Ovary (tissue), 3 donors: ENCODE measurements at regions not wholly inside any gene's neighbourhood (a gene's known extent, or its start where the extent isn't known, plus 50 kb on each side); places are given as distances from the start of the nearest gene placed in this dataset.

Experiments
- POLR2A ChIP-seq: fragments of 450-650 bp; IDR thresholded peaks from one replicate; pipeline ENCODE4 v1.6.1; 2017; ENCODE audit warnings: antibody characterized with exemption, mild to moderate bottlenecking, moderate library complexity
- TF ChIP-seq, protein P1 (sequence below), 3 donors: fragments of 450-650 bp in 2 of 3; fragments of 200-600 bp in 1 of 3; IDR thresholded peaks; one replicate each; pipeline versions ENCODE4 v1.5.1 to v1.8.0; 2016 to 2022; ENCODE audit warnings: antibody characterized with exemption in 3 of 3, mild to moderate bottlenecking in 1 of 3
- donor health status: DM: no; HTN: no; CAD: no.

DNA sequence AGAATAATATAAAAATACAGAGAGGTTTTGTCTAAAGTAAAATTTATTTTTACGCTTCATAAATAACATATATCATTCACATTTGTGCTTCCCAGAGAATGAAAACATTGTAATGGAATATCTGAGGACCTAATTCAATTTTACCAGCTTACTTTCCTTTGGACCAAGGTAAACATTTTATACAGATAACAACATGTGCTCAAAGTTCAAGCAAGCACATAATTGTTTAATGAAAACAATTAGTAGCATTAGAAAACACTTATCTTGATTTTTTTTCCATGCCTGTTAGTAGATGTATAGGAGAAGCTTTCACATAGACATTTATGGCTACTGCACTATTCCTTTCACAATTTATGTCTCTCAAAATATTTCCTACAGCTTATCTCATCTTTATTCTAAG lies 400.0 kb downstream of the ZIC1 start:
- TF ChIP-seq, protein P1, sequence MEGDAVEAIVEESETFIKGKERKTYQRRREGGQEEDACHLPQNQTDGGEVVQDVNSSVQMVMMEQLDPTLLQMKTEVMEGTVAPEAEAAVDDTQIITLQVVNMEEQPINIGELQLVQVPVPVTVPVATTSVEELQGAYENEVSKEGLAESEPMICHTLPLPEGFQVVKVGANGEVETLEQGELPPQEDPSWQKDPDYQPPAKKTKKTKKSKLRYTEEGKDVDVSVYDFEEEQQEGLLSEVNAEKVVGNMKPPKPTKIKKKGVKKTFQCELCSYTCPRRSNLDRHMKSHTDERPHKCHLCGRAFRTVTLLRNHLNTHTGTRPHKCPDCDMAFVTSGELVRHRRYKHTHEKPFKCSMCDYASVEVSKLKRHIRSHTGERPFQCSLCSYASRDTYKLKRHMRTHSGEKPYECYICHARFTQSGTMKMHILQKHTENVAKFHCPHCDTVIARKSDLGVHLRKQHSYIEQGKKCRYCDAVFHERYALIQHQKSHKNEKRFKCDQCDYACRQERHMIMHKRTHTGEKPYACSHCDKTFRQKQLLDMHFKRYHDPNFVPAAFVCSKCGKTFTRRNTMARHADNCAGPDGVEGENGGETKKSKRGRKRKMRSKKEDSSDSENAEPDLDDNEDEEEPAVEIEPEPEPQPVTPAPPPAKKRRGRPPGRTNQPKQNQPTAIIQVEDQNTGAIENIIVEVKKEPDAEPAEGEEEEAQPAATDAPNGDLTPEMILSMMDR (IDR thresholded peaks at IDR 0.05): no peak
- no peak for TF ChIP-seq POLR2A
